Stimulated activated CD4-positive, alpha-beta T cell treated with anti-CD3 and anti-CD28 coated beads, Interleukin-15, amount 100 ng/mL, for 48 hours (primary cell): ENCODE measurements at regions not wholly inside any gene's neighbourhood (a gene's known extent, or its start where the extent isn't known, plus 50 kb on each side); places are given as distances from the start of the nearest gene placed in this dataset.

Source experiments
- DNase-seq, 2 donors: peaks; one replicate each; pipeline ENCODE4 v3.0.0-alpha.2; 2020; ENCODE audit warnings: low read depth in 2 of 2

- no peak for DNase-seq
Measured at GRCh38 chr3:25289156-25289555, 138.9 kb upstream of the RARB start.

GRCh38 chr3:25289663-25290062 is 138.4 kb upstream of the RARB start:
- no peak for DNase-seq

GRCh38 chr3:25291481-25291905 is 136.6 kb upstream of the RARB start:
- no peak for DNase-seq

GRCh38 chr3:25292036-25292435 is 136.0 kb upstream of the RARB start:
- no peak for DNase-seq

- DNase-seq = no peak
Measured at GRCh38 chr3:25292595-25292994, 135.5 kb upstream of the RARB start.

- DNase-seq = no peak
Measured at GRCh38 chr3:25293736-25294135, 134.3 kb upstream of the RARB start.

GRCh38 chr3:25294169-25294805 is 133.8 kb upstream of the RARB start:
- no peak for DNase-seq

GRCh38 chr3:25297667-25298585 is 130.1 kb upstream of the RARB start:
- DNase-seq = no peak

GRCh38 chr3:25300141-25300540 is 127.9 kb upstream of the RARB start:
- DNase-seq = no peak

GRCh38 chr3:25304916-25305315 is 123.1 kb upstream of the RARB start:
- DNase-seq = no peak

- no peak for DNase-seq
Measured at GRCh38 chr3:25306066-25306465, 122.0 kb upstream of the RARB start.

GRCh38 chr3:25306705-25307104 is 121.4 kb upstream of the RARB start:
- no peak for DNase-seq

GRCh38 chr3:25313286-25313685 is 114.8 kb upstream of the RARB start:
- DNase-seq = no peak

GRCh38 chr3:25324954-25325655 is 103.0 kb upstream of the RARB start:
- no peak for DNase-seq

- no peak for DNase-seq
Measured at GRCh38 chr3:25335356-25335755, 92.7 kb upstream of the RARB start.

- DNase-seq = no peak
Measured at GRCh38 chr3:25338158-25338725, 89.8 kb upstream of the RARB start.

- no peak for DNase-seq
Measured at GRCh38 chr3:25339225-25339624, 88.8 kb upstream of the RARB start.

- no peak for DNase-seq
Measured at GRCh38 chr3:25344670-25345069, 83.4 kb upstream of the RARB start.

GRCh38 chr3:25349095-25349494 is 79.0 kb upstream of the RARB start:
- DNase-seq = no peak

- DNase-seq = no peak
Measured at GRCh38 chr3:25349828-25350724, 78.0 kb upstream of the RARB start.

- DNase-seq = no peak
Measured at GRCh38 chr3:25350725-25351114, 77.3 kb upstream of the RARB start.
